ENCODE measurements at regions not wholly inside any gene's neighbourhood (a gene's known extent, or its start where the extent isn't known, plus 50 kb on each side); places are given as distances from the start of the nearest gene placed in this dataset.
"Not testable (repeated sequence)": the region's sequence is repeated elsewhere in the genome, so short reads cannot be mapped to it uniquely, and the experiment has no call there.

GRCh38 chr10:62597226-62597625 lies 207.3 kb upstream of the ADO start:
- no peak overlapping the region for H2AFZ ChIP-seq (ENCODE audit: insufficient read depth, low read depth, low read length, poor library complexity, severe bottlenecking)
- Mint-ChIP-seq H3K27me3 (no peaks in the 10 kb centered on the region), H3K4me1 (peaks cover 8% of the 10 kb centered on the region), H3K4me3 (no peak overlapping the region), H3K9me3 (ENCODE audit: insufficient read depth) (peaks cover 3% of the 10 kb centered on the region), H3K27ac (no peak overlapping the region)
- H3K27ac ChIP-seq (ENCODE audit: low read length in 2 of 2): no peak overlapping the region
- no peak for DNase-seq
- H3K4me1 ChIP-seq (ENCODE audit: control insufficient read depth in 2 of 2, insufficient read depth in 2 of 2, low read length in 2 of 2): peaks cover 7 to 10% of the 10 kb centered on the region in 2 donors
- WGBS (ENCODE audit: insufficient coverage): 100% methylated on average over 1 of the region's 3 CpGs
- H3K79me2 ChIP-seq (ENCODE audit: control insufficient read depth, insufficient read depth, low read length): no peaks in the 10 kb centered on the region
- no peaks in the 10 kb centered on the region for H4K20me1 ChIP-seq (ENCODE audit: control insufficient read depth, insufficient read depth, low read length, poor library complexity, severe bottlenecking)
- intact Hi-C loops (cut with micrococcal nuclease): no loop called here
- H3K4me2 ChIP-seq (replicated peaks; ENCODE audit: low read depth, low read length, poor library complexity, severe bottlenecking): no peak overlapping the region
- H3K4me3 ChIP-seq (ENCODE audit: control extremely low read depth in 1 of 5, extremely low read depth in 1 of 5, insufficient read depth in 1 of 5, low read depth in 2 of 5, low read length in 4 of 5): no peak overlapping the region
- ChIA-PET CTCF (interaction anchor here (1.9 to 5.2 kb wide), 4 partner anchors 103 to 487 kb away, joined by 15 to 69 read pairs (median 50); no protein-coding TSS in a partner anchor), POLR2A (no interaction called here)
- H3K27me3 ChIP-seq (replicated peaks in 1 of 4; ENCODE audit: control extremely low read depth in 1 of 4, control insufficient read depth in 3 of 4, insufficient read depth in 4 of 4, low read length in 3 of 4): no peaks in the 10 kb centered on the region
- no peak for TF ChIP-seq EZH2 (IDR thresholded peaks at IDR 0.05; ENCODE audit: borderline replicate concordance, insufficient read depth, low read depth, low read length, poor library complexity, severe bottlenecking)
- no peak for TF ChIP-seq CTCF (IDR thresholded peaks at IDR 0.05)
- no peak overlapping the region for H3K9ac ChIP-seq (ENCODE audit: low read length)
- peaks cover 0 to 3% (median 2%) of the 10 kb centered on the region in 3 donors for H3K9me3 ChIP-seq (ENCODE audit: control extremely low read depth in 1 of 3, control insufficient read depth in 2 of 3, insufficient read depth in 1 of 3, low read length in 2 of 3)
- no peaks in the 10 kb centered on the region for H3K36me3 ChIP-seq (replicated peaks in 1 of 2; ENCODE audit: control extremely low read depth in 1 of 2, control insufficient read depth in 1 of 2, extremely low read depth in 1 of 2, insufficient read depth in 2 of 2, low read length in 1 of 2)
- ATAC-seq (ENCODE audit: low read depth): no peak

GRCh38 chr10:62599161-62599560 lies 205.4 kb upstream of the ADO start:
- no CpG with 5 or more reads among the region's 2 CpGs for WGBS (ENCODE audit: insufficient coverage)
- Mint-ChIP-seq H3K27me3 (no peaks in the 10 kb centered on the region), H3K27ac (no peak overlapping the region), H3K4me3 (no peak overlapping the region), H3K4me1 (peaks cover 5% of the 10 kb centered on the region), H3K9me3 (ENCODE audit: insufficient read depth) (no peaks in the 10 kb centered on the region)
- Histone ChIP-seq H3K9me3 (ENCODE audit: control extremely low read depth in 1 of 3, control insufficient read depth in 2 of 3, insufficient read depth in 1 of 3, low read length in 2 of 3) (peaks cover 0 to 4% (median 2%) of the 10 kb centered on the region in 3 donors), H2AFZ (ENCODE audit: insufficient read depth, low read depth, low read length, poor library complexity, severe bottlenecking) (no peak overlapping the region), H3K36me3 (replicated peaks in 1 of 2; ENCODE audit: control extremely low read depth in 1 of 2, control insufficient read depth in 1 of 2, extremely low read depth in 1 of 2, insufficient read depth in 2 of 2, low read length in 1 of 2) (no peaks in the 10 kb centered on the region), H3K4me2 (replicated peaks; ENCODE audit: low read depth, low read length, poor library complexity, severe bottlenecking) (no peak overlapping the region), H3K4me3 (ENCODE audit: control extremely low read depth in 1 of 5, extremely low read depth in 1 of 5, insufficient read depth in 1 of 5, low read depth in 2 of 5, low read length in 4 of 5) (no peak overlapping the region), H3K9ac (ENCODE audit: low read length) (no peak overlapping the region), H3K27me3 (replicated peaks in 1 of 4; ENCODE audit: control extremely low read depth in 1 of 4, control insufficient read depth in 3 of 4, insufficient read depth in 4 of 4, low read length in 3 of 4) (no peaks in the 10 kb centered on the region), H3K27ac (ENCODE audit: low read length in 2 of 2) (no peak overlapping the region), H3K79me2 (ENCODE audit: control insufficient read depth, insufficient read depth, low read length) (no peaks in the 10 kb centered on the region), H4K20me1 (ENCODE audit: control insufficient read depth, insufficient read depth, low read length, poor library complexity, severe bottlenecking) (no peaks in the 10 kb centered on the region), H3K4me1 (ENCODE audit: control insufficient read depth in 2 of 2, insufficient read depth in 2 of 2, low read length in 2 of 2) (peaks cover 2 to 3% of the 10 kb centered on the region in 2 donors)
- TF ChIP-seq EZH2 (IDR thresholded peaks at IDR 0.05; ENCODE audit: borderline replicate concordance, insufficient read depth, low read depth, low read length, poor library complexity, severe bottlenecking) (no peak), CTCF (IDR thresholded peaks at IDR 0.05) (no peak)
- ChIA-PET POLR2A (interaction anchor here (0.6 kb wide), 1 partner anchor 239 kb away, joined by 3 read pairs; no protein-coding TSS in a partner anchor), CTCF (interaction anchor here (1.4 kb wide), 1 partner anchor 219 kb away, joined by 4 read pairs; no protein-coding TSS in a partner anchor)
- intact Hi-C loops (cut with micrococcal nuclease): no loop called here
- no peak for DNase-seq
- ATAC-seq (ENCODE audit: low read depth): no peak

GRCh38 chr10:62606551-62606950 lies 198.0 kb upstream of the ADO start:
- H3K79me2 ChIP-seq (ENCODE audit: control insufficient read depth, insufficient read depth, low read length); H3K4me1 ChIP-seq (ENCODE audit: control insufficient read depth in 2 of 2, insufficient read depth in 2 of 2, low read length in 2 of 2); H3K27ac Mint-ChIP-seq; H3K4me2 ChIP-seq (replicated peaks; ENCODE audit: low read depth, low read length, poor library complexity, severe bottlenecking); POLR2A ChIA-PET; H3K9ac ChIP-seq (ENCODE audit: low read length); H4K20me1 ChIP-seq (ENCODE audit: control insufficient read depth, insufficient read depth, low read length, poor library complexity, severe bottlenecking); H3K9me3 ChIP-seq (ENCODE audit: control extremely low read depth in 1 of 3, control insufficient read depth in 2 of 3, insufficient read depth in 1 of 3, low read length in 2 of 3); H3K27me3 ChIP-seq (replicated peaks in 1 of 4; ENCODE audit: control extremely low read depth in 1 of 4, control insufficient read depth in 3 of 4, insufficient read depth in 4 of 4, low read length in 3 of 4); CTCF ChIA-PET; H3K27me3 Mint-ChIP-seq; H3K4me1 Mint-ChIP-seq; H3K4me3 Mint-ChIP-seq; H3K36me3 ChIP-seq (replicated peaks in 1 of 2; ENCODE audit: control extremely low read depth in 1 of 2, control insufficient read depth in 1 of 2, extremely low read depth in 1 of 2, insufficient read depth in 2 of 2, low read length in 1 of 2); H2AFZ ChIP-seq (ENCODE audit: insufficient read depth, low read depth, low read length, poor library complexity, severe bottlenecking); H3K9me3 Mint-ChIP-seq (ENCODE audit: insufficient read depth); H3K4me3 ChIP-seq (ENCODE audit: control extremely low read depth in 1 of 5, extremely low read depth in 1 of 5, insufficient read depth in 1 of 5, low read depth in 2 of 5, low read length in 4 of 5); intact Hi-C loops (cut with micrococcal nuclease); ATAC-seq (ENCODE audit: low read depth); H3K27ac ChIP-seq (ENCODE audit: low read length in 2 of 2); DNase-seq: not testable (repeated sequence)
- WGBS (ENCODE audit: insufficient coverage): no CpG with 5 or more reads among the region's 4 CpGs
